ENCODE measurements at regions not wholly inside any gene's neighbourhood (a gene's known extent, or its start where the extent isn't known, plus 50 kb on each side); places are given as distances from the start of the nearest gene placed in this dataset.

GRCh38 chr5:5665225-5666075 lies 243.0 kb downstream of the ICE1 start:
- TF ChIP-seq CTCF (IDR thresholded peaks at IDR 0.05) (no peak), EP300 (IDR thresholded peaks at IDR 0.05) (no peak)
